NCI-H526 (cell line): ENCODE measurements at regions not wholly inside any gene's neighbourhood (a gene's known extent, or its start where the extent isn't known, plus 50 kb on each side); places are given as distances from the start of the nearest gene placed in this dataset.
"Not testable (repeated sequence)": the region's sequence is repeated elsewhere in the genome, so short reads cannot be mapped to it uniquely, and the experiment has no call there.

Experiments used
- DNase-seq, 2 experiments: peaks; one replicate each; lab custom pipeline; 2025; lab: John Stamatoyannopoulos, UW

DNA sequence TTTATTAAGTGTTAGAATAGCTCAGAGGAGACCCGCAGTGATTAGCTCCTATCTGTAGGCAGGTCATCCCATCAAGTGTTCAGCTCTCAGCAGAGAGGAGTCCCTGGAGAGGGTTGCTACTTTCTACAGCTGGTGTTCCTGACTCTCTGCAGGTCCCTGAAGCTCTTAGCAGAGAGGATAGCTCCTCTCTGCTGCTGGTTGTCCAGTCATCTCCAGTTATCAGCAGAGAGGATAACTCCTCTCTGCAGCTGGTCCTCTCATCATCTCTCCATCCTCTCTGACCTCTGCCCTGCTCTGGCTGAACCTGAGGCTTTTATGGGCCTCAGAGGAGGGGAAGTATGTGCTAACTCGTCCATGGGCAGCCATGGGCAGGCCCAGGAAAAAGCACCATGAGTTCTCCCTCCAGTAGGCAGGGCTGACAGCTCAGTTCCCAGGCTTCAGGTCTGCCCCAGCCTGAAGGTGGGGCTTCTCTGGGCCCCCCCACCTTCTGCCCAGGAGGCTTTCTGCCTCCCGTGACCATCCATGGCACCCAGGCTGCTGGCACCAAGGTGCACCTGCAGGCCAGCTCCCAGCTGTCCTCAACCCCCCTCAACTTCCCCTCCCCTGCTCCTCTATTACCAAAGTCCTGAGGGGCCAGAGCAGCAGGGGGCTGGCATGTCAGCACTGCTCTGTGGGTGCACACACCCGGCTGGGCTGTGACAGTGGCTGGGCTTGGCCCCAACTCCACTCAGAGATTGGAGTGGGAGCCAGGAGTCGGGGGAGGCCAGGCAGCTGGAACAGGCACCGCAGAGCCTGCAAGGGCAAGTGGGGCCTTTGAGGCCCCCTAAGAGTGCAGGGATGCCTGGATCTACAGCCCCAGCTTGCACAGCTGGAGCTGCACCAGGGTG is 98.9 kb upstream of the FRMD4B start:
- DNase-seq: no peak

DNA sequence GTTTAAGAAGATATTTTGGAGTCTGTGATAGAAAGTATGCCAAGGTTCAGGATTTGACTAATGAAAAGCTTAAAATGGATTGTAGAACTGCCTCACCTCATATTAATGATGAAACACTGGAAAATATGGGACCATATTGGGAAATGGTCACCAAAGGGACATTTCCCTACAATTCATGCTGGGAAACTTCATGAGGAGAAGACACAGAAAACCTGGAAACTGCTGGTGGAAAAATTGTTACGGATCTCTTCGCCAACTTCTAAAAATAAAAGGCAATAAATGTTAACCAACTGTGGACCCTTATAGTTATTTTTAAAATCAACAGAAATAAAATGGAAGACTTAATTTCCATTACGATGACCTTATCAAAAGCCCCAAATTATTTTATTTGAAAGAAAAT is 97.6 kb upstream of the FRMD4B start:
- no peak for DNase-seq

DNA sequence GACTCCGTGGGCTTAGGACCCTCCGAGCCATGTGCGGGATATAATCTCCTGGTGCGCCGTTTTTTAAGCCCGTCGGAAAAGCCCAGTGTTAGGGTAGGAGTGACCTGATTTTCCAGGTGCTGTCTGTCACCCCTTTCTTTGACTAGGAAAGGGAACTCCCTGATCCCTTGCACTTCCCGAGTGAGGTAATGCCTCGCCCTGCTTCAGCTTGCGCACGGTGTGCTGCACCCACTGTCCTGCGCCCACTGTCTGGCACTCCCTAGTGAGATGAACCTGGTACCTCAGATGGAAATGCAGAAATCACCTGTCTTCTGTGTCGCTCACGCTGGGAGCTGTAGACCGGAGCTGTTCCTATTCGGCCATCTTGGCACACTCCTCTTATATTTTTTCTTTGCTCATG is 95.1 kb upstream of the FRMD4B start:
- not testable (repeated sequence) for DNase-seq

DNA sequence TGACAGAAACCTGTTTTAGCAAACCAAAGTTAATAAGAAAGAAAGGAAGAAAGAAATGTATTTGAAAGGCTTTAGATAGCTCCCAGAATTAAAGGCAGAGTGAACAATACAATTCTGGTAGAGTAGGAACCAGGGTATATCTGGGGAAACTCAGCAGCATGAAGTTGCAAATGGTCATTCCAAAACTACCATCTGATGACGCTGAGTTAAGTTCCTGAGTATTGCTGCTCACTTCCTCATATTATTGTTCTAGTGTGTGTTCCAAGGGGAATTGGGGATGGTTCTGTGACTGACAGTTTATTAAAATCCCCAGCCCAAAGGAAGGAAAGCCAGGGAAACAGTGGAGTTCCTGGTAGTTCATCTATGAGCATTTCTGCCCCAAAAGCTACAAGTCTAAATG is 88.3 kb upstream of the FRMD4B start:
- no peak for DNase-seq

DNA sequence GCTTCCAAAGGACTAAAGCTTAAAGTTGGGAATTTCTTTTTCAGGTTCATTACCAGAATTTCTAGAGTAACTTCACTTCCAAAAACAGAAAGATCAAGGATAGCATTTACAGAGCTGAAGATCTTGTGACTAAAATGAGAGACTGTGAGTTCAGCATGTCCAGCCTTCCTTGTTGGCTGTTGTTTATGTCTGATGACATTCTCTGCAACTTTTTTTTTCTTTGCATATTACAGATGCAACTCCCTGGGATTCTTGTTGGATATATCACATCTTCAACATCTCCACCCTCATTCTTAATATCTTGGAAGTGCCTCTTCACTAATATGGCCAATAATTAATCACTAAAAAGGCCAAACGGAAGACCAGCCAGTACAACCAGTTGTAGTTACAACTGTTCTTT is 86.2 kb upstream of the FRMD4B start:
- no peak for DNase-seq

DNA sequence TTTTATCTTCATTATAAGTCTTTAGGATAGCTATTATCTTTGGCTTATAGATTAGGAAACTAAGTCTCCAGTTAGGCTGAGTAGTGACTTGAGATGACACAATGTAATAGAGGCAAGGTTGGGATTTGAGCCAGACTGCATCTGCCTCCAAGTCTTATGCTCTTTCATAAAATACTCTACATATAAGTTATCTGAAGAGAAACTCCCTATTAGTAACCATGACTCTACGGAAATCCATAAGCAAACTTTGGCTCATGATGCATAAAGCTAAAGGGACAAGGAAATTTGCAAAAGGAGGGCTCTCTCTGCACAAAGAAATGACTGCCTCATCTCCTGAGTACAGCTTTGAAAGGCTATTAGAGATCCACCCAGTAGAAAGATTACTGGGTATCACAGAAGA is 77.6 kb upstream of the FRMD4B start:
- DNase-seq: no peak

DNA sequence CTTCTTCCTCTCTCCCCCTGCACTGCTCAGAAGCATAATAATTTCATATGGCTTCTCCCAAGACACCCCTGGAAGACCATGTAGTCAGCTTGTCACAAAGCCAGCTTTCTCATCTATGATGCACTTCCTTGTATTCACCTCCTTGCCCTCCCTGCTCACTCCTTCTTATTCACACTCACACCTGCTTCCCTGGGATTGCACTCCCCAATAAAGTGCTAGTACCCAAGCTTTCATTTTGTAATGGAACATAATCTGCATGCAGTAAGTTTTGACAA is 76.9 kb upstream of the FRMD4B start:
- no peak for DNase-seq

DNA sequence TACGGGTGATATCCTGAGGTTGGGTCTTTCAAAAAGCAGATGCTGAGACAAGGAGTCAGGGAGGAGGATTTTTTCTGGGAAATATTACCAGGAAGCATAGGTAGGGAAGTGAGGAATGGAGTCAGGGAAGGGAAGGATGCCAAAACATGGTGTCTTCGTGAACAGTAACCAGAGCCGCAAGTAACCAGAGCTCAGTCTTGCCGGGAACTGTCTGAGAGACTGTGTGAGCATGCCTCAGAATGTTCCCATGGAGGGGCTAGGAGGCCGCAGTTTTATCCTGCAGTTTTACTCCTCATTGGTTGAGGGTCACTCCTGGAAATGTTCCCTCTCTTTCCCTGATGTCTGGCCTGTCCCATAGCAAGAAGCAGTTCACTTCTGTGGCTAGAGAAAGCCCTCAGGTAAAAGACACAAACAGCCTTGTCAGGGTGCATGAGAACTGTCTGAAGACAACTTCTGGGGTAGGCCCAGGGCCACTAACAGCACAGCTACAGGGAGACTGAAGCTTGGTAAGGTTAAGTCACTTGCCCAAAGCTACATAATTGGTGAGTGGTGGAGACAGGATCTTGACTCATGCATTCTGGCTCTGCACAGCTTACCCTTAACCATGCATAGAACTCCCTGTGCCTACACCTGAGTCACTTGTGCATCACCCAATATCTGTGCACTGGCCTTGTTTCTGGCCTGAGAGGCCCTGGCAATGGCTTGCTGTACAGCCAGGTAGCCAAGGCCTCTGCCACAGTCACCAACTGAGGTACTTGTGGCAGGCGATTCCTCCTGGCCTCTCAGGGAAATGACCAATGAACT is 76.3 kb upstream of the FRMD4B start:
- DNase-seq: no peak

DNA sequence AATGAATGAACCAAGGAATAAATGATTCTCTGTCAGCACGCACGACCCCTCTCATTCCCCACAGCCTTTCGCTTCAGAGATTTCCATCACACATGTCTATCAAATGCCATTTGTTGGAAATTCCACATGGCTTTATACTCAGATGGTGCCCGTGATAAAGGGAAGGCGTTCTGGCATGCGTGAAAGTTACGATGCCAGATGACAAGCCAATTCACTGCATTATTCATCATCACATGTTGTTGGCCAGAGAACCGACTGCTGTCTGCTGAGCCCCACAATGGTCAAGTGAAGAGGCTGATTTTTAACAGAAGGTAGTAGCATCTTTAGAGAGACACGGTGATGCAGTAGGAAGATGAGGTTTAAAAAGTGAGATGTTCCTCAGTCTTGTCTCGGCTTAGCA is 74.1 kb upstream of the FRMD4B start:
- DNase-seq: no peak

DNA sequence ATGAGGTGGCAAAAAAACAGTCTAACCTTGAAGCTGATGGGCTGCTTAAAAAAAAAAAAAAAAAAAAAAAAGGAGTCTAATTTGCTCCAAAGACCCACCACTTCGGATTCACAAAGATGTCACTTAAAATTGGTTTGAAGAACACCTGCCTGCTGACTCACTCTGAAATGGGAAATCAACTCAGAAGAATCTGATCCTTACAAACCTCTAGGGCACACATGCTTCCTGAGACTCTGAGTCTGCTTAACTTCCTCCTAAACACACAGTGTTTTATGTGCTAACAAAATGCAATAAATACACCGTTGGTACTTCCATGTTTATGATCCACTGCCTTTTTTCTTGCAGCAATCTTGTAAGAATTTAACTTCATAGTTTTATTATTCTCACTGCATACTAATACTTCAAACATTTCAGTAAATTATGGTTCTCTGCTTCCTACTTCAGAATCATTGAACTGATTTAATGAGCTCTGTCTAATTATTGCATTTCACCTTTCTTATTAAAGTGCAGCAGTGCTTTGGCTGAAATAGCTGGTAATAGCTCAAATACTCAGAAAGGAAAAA is 73.0 kb upstream of the FRMD4B start:
- DNase-seq: no peak

DNA sequence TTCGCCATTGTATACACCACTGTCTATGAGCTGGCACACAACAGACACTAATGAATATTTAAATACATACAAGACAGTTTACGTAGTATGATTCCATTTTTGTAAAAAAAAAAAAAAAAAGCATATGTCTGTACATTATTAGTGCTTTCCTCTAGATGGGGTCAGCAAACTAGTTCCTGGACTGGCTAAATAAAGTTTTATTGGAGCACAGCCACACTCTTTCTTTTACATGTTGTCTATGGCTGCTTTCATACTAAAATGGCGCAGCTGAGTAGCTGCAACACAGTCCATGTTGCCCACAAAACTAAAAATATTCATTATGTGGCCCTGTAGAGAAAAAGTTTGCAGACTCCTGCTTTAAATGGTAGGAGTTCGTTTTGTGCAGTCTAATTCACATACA is 70.7 kb upstream of the FRMD4B start:
- DNase-seq: no peak

DNA sequence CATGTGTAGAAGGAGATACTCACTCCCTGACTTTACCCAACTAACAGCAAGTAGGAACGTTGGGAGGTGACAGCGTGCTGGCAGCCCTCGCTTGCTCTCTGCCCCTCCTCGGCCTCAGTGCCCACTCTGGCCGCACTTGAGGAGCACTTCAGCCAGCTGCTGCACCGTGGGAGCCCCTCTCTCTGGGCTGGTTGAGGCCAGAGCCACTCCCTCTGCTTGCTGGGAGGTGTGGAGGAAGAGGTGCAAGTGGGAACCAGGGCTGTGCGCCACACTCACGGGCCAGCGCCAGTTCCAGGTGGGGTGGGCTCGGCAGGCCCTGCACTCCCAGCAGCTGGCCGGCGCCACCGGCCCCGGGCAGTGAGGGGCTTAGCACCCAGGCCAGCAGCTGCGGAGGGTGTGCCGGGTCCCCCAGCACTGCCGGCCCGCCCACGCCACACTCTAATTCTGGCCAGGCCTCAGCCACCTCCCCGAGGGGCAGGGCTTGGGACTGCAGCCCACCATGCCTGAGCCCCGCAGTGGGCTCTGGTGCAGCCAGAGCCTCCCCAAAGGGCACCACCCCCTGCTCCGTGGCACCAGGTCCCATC is 68.4 kb upstream of the FRMD4B start:
- no peak for DNase-seq

DNA sequence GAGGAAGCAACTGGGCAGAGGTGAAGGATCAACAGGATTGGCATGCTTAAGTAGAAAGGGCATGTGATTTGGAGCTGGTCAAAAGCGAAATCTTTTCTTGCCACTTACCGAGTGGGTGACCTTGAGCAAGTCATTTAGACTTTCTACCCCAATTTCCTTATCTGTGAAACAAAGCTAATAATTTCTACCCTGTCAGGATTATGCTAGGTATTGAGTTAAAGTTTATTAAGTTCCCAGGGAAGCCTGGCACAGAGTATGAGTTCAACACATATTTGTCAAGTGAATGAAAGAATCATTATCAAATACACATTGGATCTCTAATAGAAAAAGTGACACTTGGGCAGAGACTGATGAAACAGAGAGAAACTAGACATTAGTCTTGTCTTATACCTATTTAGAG is 66.4 kb upstream of the FRMD4B start:
- DNase-seq: no peak

DNA sequence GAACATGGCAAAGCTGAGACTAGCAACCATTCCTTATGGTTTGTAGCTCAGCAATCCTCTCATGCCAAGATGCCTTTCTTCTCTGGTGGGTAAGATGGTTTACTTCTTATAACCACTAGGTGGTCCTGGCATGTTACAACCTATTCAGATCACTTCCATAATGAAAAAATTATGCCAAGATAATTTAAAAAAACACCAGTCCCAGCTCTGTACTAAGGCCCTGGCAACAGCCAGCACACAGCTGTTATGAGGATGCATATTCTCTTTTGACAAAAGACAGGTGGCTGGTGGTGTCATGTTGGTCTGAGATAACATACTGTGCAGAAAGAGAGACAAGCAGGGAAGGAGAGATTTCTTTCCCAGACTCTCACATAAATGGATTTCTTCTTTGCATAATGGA is 65.7 kb upstream of the FRMD4B start:
- no peak for DNase-seq

DNA sequence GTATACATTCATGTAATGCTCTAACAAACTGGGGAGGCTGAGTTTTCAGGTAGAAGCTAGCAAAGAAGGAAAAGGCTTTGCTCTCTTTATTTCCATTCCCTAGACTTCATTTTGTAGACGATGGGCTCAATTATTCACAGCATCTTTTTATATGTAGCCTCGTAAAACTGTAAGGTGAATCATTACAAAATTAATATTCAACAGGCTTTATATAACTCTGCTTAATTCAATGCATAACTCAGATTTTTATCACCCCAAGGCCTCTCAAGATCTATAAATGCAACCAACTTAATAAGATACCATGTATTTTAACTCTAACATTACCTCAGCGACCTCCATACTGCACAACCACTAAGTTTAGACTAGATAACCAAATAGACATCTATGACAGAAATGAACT is 63.0 kb upstream of the FRMD4B start:
- no peak for DNase-seq

DNA sequence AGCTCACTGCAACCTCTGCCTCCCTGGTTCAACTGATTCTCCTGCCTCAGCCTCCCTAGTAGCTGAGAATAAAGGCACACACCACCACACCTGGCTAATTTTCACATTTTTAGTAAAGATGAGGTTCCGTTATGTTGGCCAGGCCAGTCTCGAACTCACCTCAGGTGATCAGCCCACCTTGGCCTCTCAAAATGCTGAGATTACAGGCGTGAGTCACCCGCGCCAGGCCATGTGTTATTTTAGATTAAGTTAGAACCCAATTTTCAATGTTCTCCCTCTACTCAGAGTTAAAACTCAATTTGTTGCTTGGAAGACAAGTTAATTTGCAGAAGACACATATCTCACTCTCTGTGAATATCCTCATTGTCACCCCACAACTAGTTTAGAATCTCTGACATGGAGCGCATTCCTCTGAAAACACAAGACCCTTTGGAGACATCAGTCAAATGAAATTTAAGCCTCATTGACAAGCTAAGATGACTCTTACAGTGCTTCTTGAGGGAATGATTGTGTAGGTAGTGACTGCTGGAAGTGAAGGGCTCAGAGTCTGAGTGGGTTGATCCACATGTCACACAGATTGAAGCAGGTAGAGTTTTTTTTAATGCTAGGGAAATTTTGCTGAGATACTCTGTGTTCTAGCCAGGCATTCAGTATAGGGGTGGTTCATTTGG is 60.6 kb upstream of the FRMD4B start:
- DNase-seq: no peak

DNA sequence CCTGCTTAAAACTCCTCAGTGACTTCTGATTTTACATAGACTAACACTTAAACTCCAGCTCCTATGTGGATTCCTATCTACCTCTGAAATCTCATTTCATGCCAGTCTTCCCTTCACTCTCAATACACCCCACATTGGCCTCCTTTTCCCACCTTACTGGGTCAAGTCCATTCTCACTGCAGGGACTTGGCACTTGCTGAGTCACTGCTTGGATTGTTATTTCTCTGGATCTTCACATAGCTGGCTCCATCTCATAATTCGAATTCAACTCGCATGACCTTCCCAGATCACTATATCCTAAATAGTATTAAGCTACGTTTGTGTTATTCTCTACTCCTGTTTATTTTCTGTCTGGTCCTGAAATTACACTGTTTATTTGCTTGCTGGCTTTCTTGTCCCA is 59.6 kb upstream of the FRMD4B start:
- DNase-seq: no peak

DNA sequence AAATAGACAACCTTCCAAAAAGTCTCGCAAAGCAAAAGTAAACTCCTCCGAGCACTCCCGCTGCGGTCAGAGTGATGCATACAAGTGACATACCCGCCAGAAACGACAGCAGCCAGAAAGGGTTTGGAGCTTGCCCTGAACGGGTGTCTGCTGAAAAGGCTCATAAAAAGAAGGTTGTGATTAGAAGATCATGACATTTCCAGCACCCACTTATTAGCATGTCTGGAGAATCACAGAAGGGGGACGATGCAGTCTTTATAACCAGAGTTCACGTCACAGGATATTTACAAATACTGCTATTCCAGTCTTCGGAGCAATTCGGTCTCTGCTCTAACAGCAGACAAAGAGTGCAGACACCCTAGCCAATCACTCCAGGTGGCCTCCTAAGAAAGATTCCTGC is 59.1 kb upstream of the FRMD4B start:
- no peak for DNase-seq

DNA sequence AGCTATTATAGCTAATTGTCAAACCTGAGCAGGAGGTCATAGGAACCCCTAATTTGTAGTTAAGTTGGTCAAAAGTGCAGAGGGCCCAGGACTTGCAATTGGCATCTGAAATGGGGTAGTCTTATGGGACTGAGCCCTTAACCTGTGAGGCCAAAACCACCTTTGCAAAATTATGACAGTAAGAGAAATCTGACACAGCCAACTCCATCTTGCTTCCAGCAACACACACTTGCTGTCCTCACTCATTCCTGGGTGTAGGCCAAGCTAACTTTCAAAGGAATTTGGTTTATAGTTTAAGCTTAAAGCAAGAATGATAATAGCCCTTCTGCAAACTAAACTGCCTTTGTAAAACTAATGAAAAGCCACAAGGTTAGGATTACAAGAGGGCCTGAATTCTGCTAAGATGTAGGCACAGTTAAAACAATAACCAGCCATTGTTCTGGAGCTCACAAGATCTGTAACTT is 57.6 kb upstream of the FRMD4B start:
- DNase-seq: no peak

DNA sequence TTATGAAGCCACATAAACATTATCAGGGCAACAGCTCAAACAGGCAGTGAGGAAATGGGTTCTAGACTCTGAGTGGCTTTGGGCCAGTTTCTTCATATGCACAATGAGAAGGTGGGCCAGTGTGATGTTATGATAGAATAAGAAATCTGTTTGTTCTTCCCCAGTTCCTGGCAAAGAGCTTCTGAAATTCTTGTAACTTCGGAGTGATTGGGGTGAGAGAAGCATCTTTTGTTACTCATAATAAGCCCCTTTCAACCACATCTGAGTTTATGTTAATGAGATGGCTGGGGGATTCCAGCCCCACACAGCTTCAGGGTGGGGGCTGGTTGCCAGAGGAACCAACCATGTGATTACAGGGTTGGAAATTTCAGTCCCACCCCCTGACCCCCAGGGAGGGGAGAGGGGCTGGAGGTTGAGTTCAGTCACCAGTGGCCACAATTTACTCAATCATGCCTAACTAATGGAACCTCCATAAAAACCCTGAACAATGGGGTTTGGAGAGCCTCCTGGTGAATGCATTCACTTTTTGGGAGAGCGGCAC is 57.0 kb upstream of the FRMD4B start:
- DNase-seq: no peak

DNA sequence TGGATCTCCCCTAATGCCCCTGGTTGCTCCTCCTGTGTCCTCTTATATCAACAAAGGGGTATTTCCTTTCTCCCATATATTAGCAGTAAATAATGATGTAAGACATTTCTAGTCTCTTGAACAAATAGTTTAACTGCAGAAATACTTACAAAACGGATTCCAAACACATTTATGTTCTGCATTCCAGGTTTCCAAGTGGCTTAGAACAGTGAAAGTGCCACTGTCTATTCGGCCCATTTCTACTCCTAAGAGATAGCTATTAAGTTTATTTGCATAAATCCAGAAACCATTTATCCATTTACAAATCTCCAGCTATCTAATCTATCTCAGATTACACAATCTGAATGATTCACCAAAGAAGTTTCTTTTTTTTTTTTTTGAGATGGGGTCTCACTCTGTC is 55.8 kb upstream of the FRMD4B start:
- no peak for DNase-seq

DNA sequence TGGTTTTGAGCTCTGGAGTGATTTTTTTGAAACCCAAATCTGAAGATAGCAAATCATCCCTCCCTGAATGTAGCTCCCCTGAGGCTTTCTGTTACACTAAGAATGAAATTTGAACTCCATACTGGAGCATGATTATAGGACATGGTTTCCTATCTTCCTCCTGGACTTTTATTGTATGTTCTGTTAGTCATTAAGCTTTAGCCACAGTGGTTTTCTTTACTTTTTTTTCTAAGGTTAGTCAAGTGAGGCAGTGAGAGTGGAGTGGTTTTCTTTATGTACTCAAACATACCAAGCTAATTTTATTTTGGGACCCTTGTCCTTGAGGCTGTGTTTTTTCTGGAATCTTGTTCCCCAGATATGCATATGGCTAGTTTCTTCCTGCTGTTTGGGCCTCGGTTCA is 55.2 kb upstream of the FRMD4B start:
- no peak for DNase-seq
